H1 (cell line): ENCODE measurements at regions not wholly inside any gene's neighbourhood (a gene's known extent, or its start where the extent isn't known, plus 50 kb on each side); places are given as distances from the start of the nearest gene placed in this dataset.

Experiments
- CBX8 ChIP-seq: fragments of 300-800, 300-1000 bp; sonication (generic); IDR thresholded peaks from 2 replicates; pipeline ENCODE4 v1.7.1; 2016; ENCODE audit warnings: low read depth, low read length, borderline replicate concordance
- EZH2 ChIP-seq: fragments of 200-600 bp; sonication (generic); IDR thresholded peaks from 2 replicates; pipeline ENCODE4 v1.7.1; 2012; ENCODE audit warnings: low read depth, mild to moderate bottlenecking, moderate library complexity, low read length, inconsistent platforms; ENCODE audit not compliant: severe bottlenecking
- JUND ChIP-seq: IDR thresholded peaks from 2 replicates; pipeline ENCODE4 v1.6.1; 2011; ENCODE audit warnings: mild to moderate bottlenecking, improper control_type of control experiment, low read length
- POLR2AphosphoS5 ChIP-seq: IDR thresholded peaks from 2 replicates; pipeline ENCODE4 v1.6.1; 2011; ENCODE audit warnings: low read depth, low read length
- SRF ChIP-seq: IDR thresholded peaks from 2 replicates; pipeline ENCODE4 v1.6.1; 2011; ENCODE audit warnings: mild to moderate bottlenecking, low read depth, low read length, moderate library complexity
- TF ChIP-seq, protein P1 (sequence below): IDR thresholded peaks from 2 replicates; pipeline ENCODE4 v1.6.1; 2011; ENCODE audit warnings: low read length, improper control_type of control experiment
- TF ChIP-seq, protein P2 (sequence below), 3 experiments: IDR thresholded peaks; 1 replicate in 2 of 3; 2 replicates in 1 of 3; pipeline versions ENCODE4 v1.5.1 to v1.6.1; 2011; ENCODE audit warnings: low read length in 3 of 3, mild to moderate bottlenecking in 3 of 3, inconsistent platforms in 2 of 3, low read depth in 1 of 3, moderate library complexity in 1 of 3; ENCODE audit not compliant: insufficient read depth in 1 of 3; ENCODE audit errors: control extremely low read depth in 1 of 3
- TF ChIP-seq, protein P3 (sequence below): IDR thresholded peaks from 2 replicates; pipeline ENCODE4 v1.6.1; 2012; ENCODE audit warnings: inconsistent platforms

DNA sequence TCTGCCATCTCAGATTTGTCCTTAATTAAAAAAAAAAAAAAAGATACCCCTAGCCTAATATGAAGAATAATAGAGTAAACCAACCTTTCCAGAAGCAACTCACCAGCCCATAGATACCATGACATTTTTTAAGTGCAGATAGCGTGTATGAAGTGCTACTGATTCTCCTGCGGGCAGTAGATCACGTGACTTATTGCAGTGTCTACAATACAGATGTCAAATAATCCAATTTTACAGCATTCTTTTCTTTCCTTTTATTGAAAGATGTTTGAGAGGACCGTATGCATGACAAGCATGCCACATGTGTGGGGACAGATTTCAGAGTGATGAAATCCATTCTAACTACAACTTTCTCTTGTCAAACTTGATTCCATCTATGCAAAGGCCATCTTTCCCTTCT is 232.9 kb upstream of the SP4 start:
- TF ChIP-seq, protein P1, sequence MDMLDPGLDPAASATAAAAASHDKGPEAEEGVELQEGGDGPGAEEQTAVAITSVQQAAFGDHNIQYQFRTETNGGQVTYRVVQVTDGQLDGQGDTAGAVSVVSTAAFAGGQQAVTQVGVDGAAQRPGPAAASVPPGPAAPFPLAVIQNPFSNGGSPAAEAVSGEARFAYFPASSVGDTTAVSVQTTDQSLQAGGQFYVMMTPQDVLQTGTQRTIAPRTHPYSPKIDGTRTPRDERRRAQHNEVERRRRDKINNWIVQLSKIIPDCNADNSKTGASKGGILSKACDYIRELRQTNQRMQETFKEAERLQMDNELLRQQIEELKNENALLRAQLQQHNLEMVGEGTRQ = no peak
- TF ChIP-seq EZH2 (no peak), CBX8 (no peak), POLR2AphosphoS5 (no peak), JUND (no peak), SRF (no peak)
- TF ChIP-seq, protein P2, sequence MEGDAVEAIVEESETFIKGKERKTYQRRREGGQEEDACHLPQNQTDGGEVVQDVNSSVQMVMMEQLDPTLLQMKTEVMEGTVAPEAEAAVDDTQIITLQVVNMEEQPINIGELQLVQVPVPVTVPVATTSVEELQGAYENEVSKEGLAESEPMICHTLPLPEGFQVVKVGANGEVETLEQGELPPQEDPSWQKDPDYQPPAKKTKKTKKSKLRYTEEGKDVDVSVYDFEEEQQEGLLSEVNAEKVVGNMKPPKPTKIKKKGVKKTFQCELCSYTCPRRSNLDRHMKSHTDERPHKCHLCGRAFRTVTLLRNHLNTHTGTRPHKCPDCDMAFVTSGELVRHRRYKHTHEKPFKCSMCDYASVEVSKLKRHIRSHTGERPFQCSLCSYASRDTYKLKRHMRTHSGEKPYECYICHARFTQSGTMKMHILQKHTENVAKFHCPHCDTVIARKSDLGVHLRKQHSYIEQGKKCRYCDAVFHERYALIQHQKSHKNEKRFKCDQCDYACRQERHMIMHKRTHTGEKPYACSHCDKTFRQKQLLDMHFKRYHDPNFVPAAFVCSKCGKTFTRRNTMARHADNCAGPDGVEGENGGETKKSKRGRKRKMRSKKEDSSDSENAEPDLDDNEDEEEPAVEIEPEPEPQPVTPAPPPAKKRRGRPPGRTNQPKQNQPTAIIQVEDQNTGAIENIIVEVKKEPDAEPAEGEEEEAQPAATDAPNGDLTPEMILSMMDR (IDR thresholded peaks at IDR 0.05; ENCODE audit: control extremely low read depth in 1 of 3, insufficient read depth in 1 of 3, low read depth in 1 of 3, low read length in 3 of 3) = no peak
- TF ChIP-seq, protein P3, sequence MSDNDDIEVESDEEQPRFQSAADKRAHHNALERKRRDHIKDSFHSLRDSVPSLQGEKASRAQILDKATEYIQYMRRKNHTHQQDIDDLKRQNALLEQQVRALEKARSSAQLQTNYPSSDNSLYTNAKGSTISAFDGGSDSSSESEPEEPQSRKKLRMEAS = no peak
